Neural crest cell (in vitro differentiated cells): ENCODE measurements at regions not wholly inside any gene's neighbourhood (a gene's known extent, or its start where the extent isn't known, plus 50 kb on each side); places are given as distances from the start of the nearest gene placed in this dataset.

Experiments used
- DNase-seq: peaks from one replicate; pipeline ENCODE4 v3.0.0; 2021; ENCODE audit warnings: low read depth, mixed read lengths, low spot score
- H3K27ac Mint-ChIP-seq: one replicate; pipeline ENCODE4 v1.8.0; 2021; ENCODE audit warnings: mild to moderate bottlenecking, mixed read lengths; ENCODE audit not compliant: unreplicated experiment
- H3K27me3 Mint-ChIP-seq: 2 replicates; pipeline ENCODE4 v1.8.0; 2021; ENCODE audit warnings: low read depth, mild to moderate bottlenecking, mixed read lengths
- H3K36me3 Mint-ChIP-seq: 2 replicates; pipeline ENCODE4 v1.8.0; 2021; ENCODE audit warnings: low read depth, mild to moderate bottlenecking, mixed read lengths
- H3K4me1 Mint-ChIP-seq: 2 replicates; pipeline ENCODE4 v1.8.0; 2021; ENCODE audit warnings: mixed read lengths
- H3K4me3 Mint-ChIP-seq: one replicate; pipeline ENCODE4 v1.8.0; 2021; ENCODE audit warnings: mild to moderate bottlenecking, mixed read lengths
- H3K9me3 Mint-ChIP-seq: 2 replicates; pipeline ENCODE4 v1.8.0; 2021; ENCODE audit warnings: mixed read lengths
- CTCF ChIP-seq: fragments of 200-600 bp; sonication (generic); conservative IDR thresholded peaks from 2 replicates; pipeline ENCODE4 v1.5.0; 2021; ENCODE audit warnings: antibody characterized with exemption, mild to moderate bottlenecking

GRCh38 chr3:72401005-72401545 is 447.2 kb downstream of the SHQ1 start:
- Mint-ChIP-seq H3K4me3 (no peak overlapping the region), H3K4me1 (peaks cover 16% of the 10 kb centered on the region), H3K27me3 (no peaks in the 10 kb centered on the region), H3K36me3 (no peaks in the 10 kb centered on the region), H3K9me3 (peaks cover 2% of the 10 kb centered on the region), H3K27ac (no peak overlapping the region)
- no peak for TF ChIP-seq CTCF
- no peak for DNase-seq

GRCh38 chr3:72398781-72399180 is 449.5 kb downstream of the SHQ1 start:
- no peak for DNase-seq
- Mint-ChIP-seq H3K27me3 (no peaks in the 10 kb centered on the region), H3K4me3 (no peak overlapping the region), H3K27ac (no peak overlapping the region), H3K4me1 (peaks cover 4% of the 10 kb centered on the region), H3K36me3 (no peaks in the 10 kb centered on the region), H3K9me3 (peaks cover 2% of the 10 kb centered on the region)
- no peak for TF ChIP-seq CTCF

GRCh38 chr3:72397586-72397985 is 450.7 kb downstream of the SHQ1 start:
- Mint-ChIP-seq H3K36me3 (no peaks in the 10 kb centered on the region), H3K27ac (no peak overlapping the region), H3K4me1 (peaks cover 4% of the 10 kb centered on the region), H3K4me3 (no peak overlapping the region), H3K9me3 (peaks cover 2% of the 10 kb centered on the region), H3K27me3 (no peaks in the 10 kb centered on the region)
- no peak for DNase-seq
- TF ChIP-seq CTCF: no peak

GRCh38 chr3:72396899-72397298 is 451.3 kb downstream of the SHQ1 start:
- Mint-ChIP-seq H3K9me3 (peaks cover 2% of the 10 kb centered on the region), H3K4me3 (no peak overlapping the region), H3K4me1 (peaks cover 4% of the 10 kb centered on the region), H3K36me3 (no peaks in the 10 kb centered on the region), H3K27ac (no peak overlapping the region), H3K27me3 (no peaks in the 10 kb centered on the region)
- DNase-seq: no peak
- no peak for TF ChIP-seq CTCF

GRCh38 chr3:72395776-72396311 is 452.4 kb downstream of the SHQ1 start:
- Mint-ChIP-seq H3K27me3 (no peaks in the 10 kb centered on the region), H3K36me3 (no peaks in the 10 kb centered on the region), H3K4me1 (peaks cover 4% of the 10 kb centered on the region), H3K9me3 (peaks cover 2% of the 10 kb centered on the region), H3K27ac (no peak overlapping the region), H3K4me3 (no peak overlapping the region)
- DNase-seq: no peak
- TF ChIP-seq CTCF: no peak
